Neuron (in vitro differentiated cells): ENCODE measurements at regions not wholly inside any gene's neighbourhood (a gene's known extent, or its start where the extent isn't known, plus 50 kb on each side); places are given as distances from the start of the nearest gene placed in this dataset.

Experiments used
- H2AFZ ChIP-seq: one replicate; pipeline ENCODE4 v1.6.1; 2013; ENCODE audit warnings: low read depth, mild to moderate bottlenecking, inconsistent platforms, low read length, moderate library complexity
- H3K27me3 ChIP-seq: one replicate; pipeline ENCODE4 v1.6.1; 2013; ENCODE audit warnings: low read length; ENCODE audit not compliant: insufficient read depth
- H3K36me3 ChIP-seq: one replicate; pipeline ENCODE4 v1.6.1; 2013; ENCODE audit warnings: low read length; ENCODE audit not compliant: insufficient read depth
- H3K4me1 ChIP-seq: one replicate; pipeline ENCODE4 v1.6.1; 2013; ENCODE audit warnings: low read length; ENCODE audit not compliant: insufficient read depth
- H3K4me3 ChIP-seq: 2 replicates; pipeline ENCODE4 v1.5.1; 2013; ENCODE audit warnings: mild to moderate bottlenecking, low read length, moderate library complexity
- H3K9me3 ChIP-seq: one replicate; pipeline ENCODE4 v1.6.1; 2013; ENCODE audit warnings: low read length

- no peaks in the 10 kb centered on the region for H3K4me1 ChIP-seq
- no peaks in the 10 kb centered on the region for H3K9me3 ChIP-seq
- no peaks in the 10 kb centered on the region for H3K27me3 ChIP-seq
Measured at GRCh38 chr9:84466580-84467285, 126.2 kb upstream of the SLC28A3 start.

GRCh38 chr9:84471816-84472215 lies 131.3 kb upstream of the SLC28A3 start:
- H3K4me3 ChIP-seq, result no peak overlapping the region
- H3K9me3 ChIP-seq, result no peaks in the 10 kb centered on the region
- H3K4me1 ChIP-seq, result no peaks in the 10 kb centered on the region
- H2AFZ ChIP-seq, result no peak overlapping the region
- H3K27me3 ChIP-seq, result no peaks in the 10 kb centered on the region
- no peaks in the 10 kb centered on the region for H3K36me3 ChIP-seq

More at GRCh38 chr9:84466580-84467285, 126.2 kb upstream of the SLC28A3 start:
- Histone ChIP-seq H3K36me3 (no peaks in the 10 kb centered on the region), H3K4me3 (no peak overlapping the region), H2AFZ (no peak overlapping the region)

GRCh38 chr9:84478996-84479395 lies 138.4 kb upstream of the SLC28A3 start:
- Histone ChIP-seq H3K4me3 (no peak overlapping the region), H3K36me3 (no peaks in the 10 kb centered on the region), H3K27me3 (no peaks in the 10 kb centered on the region), H2AFZ (no peak overlapping the region), H3K4me1 (no peaks in the 10 kb centered on the region), H3K9me3 (no peaks in the 10 kb centered on the region)

- Histone ChIP-seq H3K9me3 (no peaks in the 10 kb centered on the region), H3K4me1 (no peaks in the 10 kb centered on the region), H2AFZ (no peak overlapping the region), H3K36me3 (no peaks in the 10 kb centered on the region), H3K4me3 (no peak overlapping the region), H3K27me3 (no peaks in the 10 kb centered on the region)
Measured at GRCh38 chr9:84480071-84480470, 139.5 kb upstream of the SLC28A3 start.

- H3K4me1 ChIP-seq, result no peaks in the 10 kb centered on the region
- H3K9me3 ChIP-seq, result no peaks in the 10 kb centered on the region
Measured at GRCh38 chr9:84481231-84481630, 140.7 kb upstream of the SLC28A3 start.

GRCh38 chr9:84481636-84482218 lies 141.2 kb upstream of the SLC28A3 start:
- no peaks in the 10 kb centered on the region for H3K4me1 ChIP-seq
- H2AFZ ChIP-seq, result no peak overlapping the region
- no peaks in the 10 kb centered on the region for H3K36me3 ChIP-seq
- no peaks in the 10 kb centered on the region for H3K9me3 ChIP-seq
- no peaks in the 10 kb centered on the region for H3K27me3 ChIP-seq
- no peak overlapping the region for H3K4me3 ChIP-seq

More at GRCh38 chr9:84481231-84481630, 140.7 kb upstream of the SLC28A3 start:
- Histone ChIP-seq H2AFZ (no peak overlapping the region), H3K36me3 (no peaks in the 10 kb centered on the region), H3K4me3 (no peak overlapping the region), H3K27me3 (no peaks in the 10 kb centered on the region)

GRCh38 chr9:84482607-84483006 lies 142.0 kb upstream of the SLC28A3 start:
- Histone ChIP-seq H2AFZ (no peak overlapping the region), H3K9me3 (no peaks in the 10 kb centered on the region), H3K36me3 (no peaks in the 10 kb centered on the region), H3K4me3 (no peak overlapping the region), H3K4me1 (no peaks in the 10 kb centered on the region), H3K27me3 (no peaks in the 10 kb centered on the region)

GRCh38 chr9:84484172-84484571 lies 143.6 kb upstream of the SLC28A3 start:
- Histone ChIP-seq H3K27me3 (no peaks in the 10 kb centered on the region), H2AFZ (no peak overlapping the region), H3K4me1 (no peaks in the 10 kb centered on the region), H3K9me3 (no peaks in the 10 kb centered on the region), H3K36me3 (no peaks in the 10 kb centered on the region), H3K4me3 (no peak overlapping the region)

GRCh38 chr9:84485539-84485938 lies 145.0 kb upstream of the SLC28A3 start:
- H2AFZ ChIP-seq, result no peak overlapping the region
- H3K4me3 ChIP-seq, result no peak overlapping the region

GRCh38 chr9:84486663-84487062 lies 146.1 kb upstream of the SLC28A3 start:
- Histone ChIP-seq H3K27me3 (no peaks in the 10 kb centered on the region), H3K4me3 (no peak overlapping the region), H2AFZ (no peak overlapping the region), H3K9me3 (no peaks in the 10 kb centered on the region), H3K4me1 (no peaks in the 10 kb centered on the region), H3K36me3 (no peaks in the 10 kb centered on the region)

More at GRCh38 chr9:84485539-84485938, 145.0 kb upstream of the SLC28A3 start:
- Histone ChIP-seq H3K9me3 (no peaks in the 10 kb centered on the region), H3K4me1 (no peaks in the 10 kb centered on the region), H3K27me3 (no peaks in the 10 kb centered on the region), H3K36me3 (no peaks in the 10 kb centered on the region)

GRCh38 chr9:84490206-84490841 lies 149.8 kb upstream of the SLC28A3 start:
- no peak overlapping the region for H3K4me3 ChIP-seq
- H3K27me3 ChIP-seq, result no peaks in the 10 kb centered on the region
- no peak overlapping the region for H2AFZ ChIP-seq
- no peaks in the 10 kb centered on the region for H3K9me3 ChIP-seq
- no peaks in the 10 kb centered on the region for H3K4me1 ChIP-seq
- H3K36me3 ChIP-seq, result no peaks in the 10 kb centered on the region

- no peak overlapping the region for H2AFZ ChIP-seq
- no peaks in the 10 kb centered on the region for H3K36me3 ChIP-seq
- H3K9me3 ChIP-seq, result no peaks in the 10 kb centered on the region
- no peaks in the 10 kb centered on the region for H3K27me3 ChIP-seq
- H3K4me1 ChIP-seq, result no peaks in the 10 kb centered on the region
- H3K4me3 ChIP-seq, result no peak overlapping the region
Measured at GRCh38 chr9:84490842-84491325, 150.3 kb upstream of the SLC28A3 start.

- H3K4me1 ChIP-seq, result no peaks in the 10 kb centered on the region
- no peaks in the 10 kb centered on the region for H3K36me3 ChIP-seq
- H3K9me3 ChIP-seq, result no peaks in the 10 kb centered on the region
- H3K27me3 ChIP-seq, result no peaks in the 10 kb centered on the region
- no peak overlapping the region for H3K4me3 ChIP-seq
- H2AFZ ChIP-seq, result no peak overlapping the region
Measured at GRCh38 chr9:84492366-84493159, 152.0 kb upstream of the SLC28A3 start.
